Epithelial cell of esophagus (primary cell): ENCODE measurements at regions not wholly inside any gene's neighbourhood (a gene's known extent, or its start where the extent isn't known, plus 50 kb on each side); places are given as distances from the start of the nearest gene placed in this dataset.

Experiments
- DNase-seq: peaks from one replicate; pipeline ENCODE4 v3.0.0; 2010; ENCODE audit warnings: low read depth
- H3K4me3 ChIP-seq: 2 replicates; pipeline ENCODE4 v1.5.1; 2011; ENCODE audit warnings: mild to moderate bottlenecking, low read length, control low read depth
- CTCF ChIP-seq: IDR thresholded peaks from 2 replicates; pipeline ENCODE4 v1.5.1; 2011; ENCODE audit warnings: low read depth, mild to moderate bottlenecking, low read length, control low read depth, inconsistent platforms; ENCODE audit not compliant: insufficient read depth; ENCODE audit errors: missing control alignments

- DNase-seq = no peak
- no peak for TF ChIP-seq CTCF
- H3K4me3 ChIP-seq = no peak overlapping the region
Measured at GRCh38 chr9:28051559-28052503, 478.6 kb upstream of the C9orf72 start.

- H3K4me3 ChIP-seq = no peak overlapping the region
- DNase-seq = no peak
- no peak for TF ChIP-seq CTCF
Measured at GRCh38 chr9:28053096-28053777, 480.0 kb upstream of the C9orf72 start.

GRCh38 chr9:28056006-28056405 lies 482.7 kb upstream of the C9orf72 start:
- no peak for DNase-seq
- no peak overlapping the region for H3K4me3 ChIP-seq
- TF ChIP-seq CTCF = no peak

GRCh38 chr9:28056466-28056865 lies 483.2 kb upstream of the C9orf72 start:
- H3K4me3 ChIP-seq = no peak overlapping the region
- DNase-seq = no peak
- TF ChIP-seq CTCF = no peak

- H3K4me3 ChIP-seq = no peak overlapping the region
- TF ChIP-seq CTCF = no peak
- DNase-seq = no peak
Measured at GRCh38 chr9:28059192-28059591, 485.9 kb upstream of the C9orf72 start.

GRCh38 chr9:28064241-28064815 lies 491.0 kb upstream of the C9orf72 start:
- DNase-seq = no peak
- H3K4me3 ChIP-seq = no peak overlapping the region
- no peak for TF ChIP-seq CTCF
